SKM-1 treated with dmso at 0.1 percent for 144 hours (cell line): ENCODE measurements at regions not wholly inside any gene's neighbourhood (a gene's known extent, or its start where the extent isn't known, plus 50 kb on each side); places are given as distances from the start of the nearest gene placed in this dataset.
A peak's percentile ranks its signal among the peaks of the same experiment; 100 is the strongest.

Experiments
- DNase-seq: peaks from one replicate; lab custom pipeline; 2025; ENCODE audit not compliant: unreplicated experiment; lab: John Stamatoyannopoulos, UW

- DNase-seq = no peak
Measured at GRCh38 chr15:93291380-93291779, 202.4 kb upstream of the RGMA start.

GRCh38 chr15:93290618-93290946, 201.6 kb upstream of the RGMA start:
- no peak for DNase-seq

GRCh38 chr15:93289941-93290617, 201.1 kb upstream of the RGMA start:
- DNase-seq = no peak

- DNase-seq = no peak
Measured at GRCh38 chr15:93288728-93289294, 199.8 kb upstream of the RGMA start.

GRCh38 chr15:93286446-93286845, 197.4 kb upstream of the RGMA start:
- no peak for DNase-seq

GRCh38 chr15:93283854-93284253, 194.8 kb upstream of the RGMA start:
- no peak for DNase-seq

- no peak for DNase-seq
Measured at GRCh38 chr15:93282808-93283207, 193.8 kb upstream of the RGMA start.

GRCh38 chr15:93278783-93279182, 189.8 kb upstream of the RGMA start:
- DNase-seq = no peak

- no peak for DNase-seq
Measured at GRCh38 chr15:93278006-93278405, 189.0 kb upstream of the RGMA start.

- no peak for DNase-seq
Measured at GRCh38 chr15:93274257-93274656, 185.2 kb upstream of the RGMA start.

- no peak for DNase-seq
Measured at GRCh38 chr15:93271871-93272270, 182.9 kb upstream of the RGMA start.

- DNase-seq = no peak
Measured at GRCh38 chr15:93270937-93271467, 182.0 kb upstream of the RGMA start.

- DNase-seq = no peak
Measured at GRCh38 chr15:93268066-93268465, 179.1 kb upstream of the RGMA start.

- no peak for DNase-seq
Measured at GRCh38 chr15:93266291-93266690, 177.3 kb upstream of the RGMA start.

GRCh38 chr15:93265111-93265556, 176.1 kb upstream of the RGMA start:
- no peak for DNase-seq

GRCh38 chr15:93261845-93262244, 172.8 kb upstream of the RGMA start:
- no peak for DNase-seq

- peak; percentile 31 for DNase-seq
Measured at GRCh38 chr15:93257920-93258319, 168.9 kb upstream of the RGMA start.

- no peak for DNase-seq
Measured at GRCh38 chr15:93253681-93254080, 164.7 kb upstream of the RGMA start.

GRCh38 chr15:93252780-93253179, 163.8 kb upstream of the RGMA start:
- DNase-seq = peak; percentile 2

- no peak for DNase-seq
Measured at GRCh38 chr15:93250950-93251349, 161.9 kb upstream of the RGMA start.

- peak; percentile 42 for DNase-seq
Measured at GRCh38 chr15:93250209-93250608, 161.2 kb upstream of the RGMA start.

- DNase-seq = no peak
Measured at GRCh38 chr15:93249623-93250022, 160.6 kb upstream of the RGMA start.
